ENCODE measurements at regions not wholly inside any gene's neighbourhood (a gene's known extent, or its start where the extent isn't known, plus 50 kb on each side); places are given as distances from the start of the nearest gene placed in this dataset.

- H3K27me3 ChIP-seq, result no peaks in the 10 kb centered on the region
- no peak overlapping the region for H3K4me3 ChIP-seq
- intact Hi-C loops (cut with DNase I), result no loop called here
- no peak for DNase-seq
- 70% methylated on average over 2 of the region's 3 CpGs for WGBS (ENCODE audit: insufficient coverage, low coverage, low lambda C conversion rate, missing lambda C conversion rate)
- no peaks in the 10 kb centered on the region for H3K36me3 ChIP-seq
- no peaks in the 10 kb centered on the region for H3K9me3 ChIP-seq
- TF ChIP-seq CTCF (IDR thresholded peaks at IDR 0.05) (no peak), POLR2A (IDR thresholded peaks at IDR 0.05) (no peak)
- no peak overlapping the region for H3K27ac ChIP-seq
- ATAC-seq, result no peak
- peaks cover 0 to 4% (median 0%) of the 10 kb centered on the region in 4 donors for H3K4me1 ChIP-seq
Observed at GRCh38 chrX:44470816-44471215, 71.8 kb downstream of the FUNDC1 start.

- no peaks in the 10 kb centered on the region for H3K4me1 ChIP-seq
- H3K27me3 ChIP-seq, result no peaks in the 10 kb centered on the region
- H3K9me3 ChIP-seq, result no peaks in the 10 kb centered on the region
- peak in 1 of 4 donors; percentile 36 for ATAC-seq
- no peak overlapping the region for H3K27ac ChIP-seq
- H3K36me3 ChIP-seq, result no peaks in the 10 kb centered on the region
- no peak for DNase-seq
- intact Hi-C loops (cut with DNase I), result no loop called here
- TF ChIP-seq POLR2A (IDR thresholded peaks at IDR 0.05) (no peak), CTCF (IDR thresholded peaks at IDR 0.05) (no peak)
- WGBS (ENCODE audit: insufficient coverage, low coverage, low lambda C conversion rate, missing lambda C conversion rate), result 39% methylated on average over 4 of the region's 4 CpGs
- H3K4me3 ChIP-seq, result no peak overlapping the region
Observed at GRCh38 chrX:44462850-44463249, 79.8 kb downstream of the FUNDC1 start.

GRCh38 chrX:44459501-44459900 is 83.2 kb downstream of the FUNDC1 start:
- TF ChIP-seq POLR2A (IDR thresholded peaks at IDR 0.05) (no peak), CTCF (IDR thresholded peaks at IDR 0.05) (no peak)
- intact Hi-C loops (cut with DNase I), result no loop called here
- H3K36me3 ChIP-seq, result no peaks in the 10 kb centered on the region
- no peak overlapping the region for H3K27ac ChIP-seq
- no peak for DNase-seq
- peak; percentile 58 to 91 (median 72) for ATAC-seq
- H3K9me3 ChIP-seq, result no peaks in the 10 kb centered on the region
- H3K4me3 ChIP-seq, result no peak overlapping the region
- 47% methylated on average over 5 of the region's 5 CpGs for WGBS (ENCODE audit: insufficient coverage, low coverage, low lambda C conversion rate, missing lambda C conversion rate)
- H3K4me1 ChIP-seq, result no peaks in the 10 kb centered on the region
- H3K27me3 ChIP-seq, result no peaks in the 10 kb centered on the region

- no peak for DNase-seq
- ATAC-seq, result no peak
- TF ChIP-seq POLR2A (IDR thresholded peaks at IDR 0.05), result no peak
- no peak for TF ChIP-seq CTCF (IDR thresholded peaks at IDR 0.05)
- Histone ChIP-seq H3K4me3 (no peak overlapping the region), H3K36me3 (no peaks in the 10 kb centered on the region), H3K27ac (no peak overlapping the region), H3K27me3 (no peaks in the 10 kb centered on the region), H3K4me1 (no peaks in the 10 kb centered on the region), H3K9me3 (no peaks in the 10 kb centered on the region)
- 55% methylated on average over 4 of the region's 4 CpGs for WGBS (ENCODE audit: insufficient coverage, low coverage, low lambda C conversion rate, missing lambda C conversion rate)
- intact Hi-C loops (cut with DNase I), result no loop called here
Observed at GRCh38 chrX:44456685-44457084, 86.0 kb downstream of the FUNDC1 start.

GRCh38 chrX:44451056-44451455 is 91.6 kb downstream of the FUNDC1 start:
- Histone ChIP-seq H3K27ac (no peak overlapping the region), H3K27me3 (no peaks in the 10 kb centered on the region), H3K4me3 (no peak overlapping the region), H3K36me3 (no peaks in the 10 kb centered on the region), H3K4me1 (peaks cover 0 to 8% (median 3%) of the 10 kb centered on the region in 4 donors), H3K9me3 (no peaks in the 10 kb centered on the region)
- no peak for DNase-seq
- intact Hi-C loops (cut with DNase I), result no loop called here
- ATAC-seq, result no peak
- WGBS (ENCODE audit: insufficient coverage, low coverage, low lambda C conversion rate, missing lambda C conversion rate), result 48% methylated on average over 5 of the region's 5 CpGs
- no peak for TF ChIP-seq POLR2A (IDR thresholded peaks at IDR 0.05)
- TF ChIP-seq CTCF (IDR thresholded peaks at IDR 0.05), result no peak

Measured in right lobe of liver (tissue), 6 donors.